ENCODE measurements at regions not wholly inside any gene's neighbourhood (a gene's known extent, or its start where the extent isn't known, plus 50 kb on each side); places are given as distances from the start of the nearest gene placed in this dataset.

- Mint-ChIP-seq H3K36me3 (ENCODE audit: insufficient read depth) (peaks cover 3% of the 10 kb centered on the region), H3K4me3 (no peak overlapping the region), H3K9me3 (no peaks in the 10 kb centered on the region), H3K27ac (no peak overlapping the region), H3K27me3 (no peaks in the 10 kb centered on the region), H3K4me1 (ENCODE audit: low read depth in 2 of 2) (no peaks in the 10 kb centered on the region)
- ATAC-seq (replicated peaks) (no peak), DNase-seq (no peak)
Observed at GRCh38 chr21:16353764-16354163, 624.0 kb downstream of the USP25 start.

GRCh38 chr21:16357994-16358393, 628.2 kb downstream of the USP25 start:
- no peaks in the 10 kb centered on the region for H3K27me3 Mint-ChIP-seq
- H3K4me3 Mint-ChIP-seq, result no peak overlapping the region
- peaks cover 3% of the 10 kb centered on the region for H3K36me3 Mint-ChIP-seq (ENCODE audit: insufficient read depth)
- no peaks in the 10 kb centered on the region for H3K9me3 Mint-ChIP-seq
- H3K27ac Mint-ChIP-seq, result no peak overlapping the region
- H3K4me1 Mint-ChIP-seq (ENCODE audit: low read depth in 2 of 2), result no peaks in the 10 kb centered on the region
- no peak for ATAC-seq (replicated peaks)
- DNase-seq, result no peak

- H3K27me3 Mint-ChIP-seq, result no peaks in the 10 kb centered on the region
- no peak overlapping the region for H3K4me3 Mint-ChIP-seq
- peaks cover 3% of the 10 kb centered on the region for H3K36me3 Mint-ChIP-seq (ENCODE audit: insufficient read depth)
- ATAC-seq (replicated peaks) (no peak), DNase-seq (no peak)
- no peaks in the 10 kb centered on the region for H3K4me1 Mint-ChIP-seq (ENCODE audit: low read depth in 2 of 2)
- H3K27ac Mint-ChIP-seq, result no peak overlapping the region
- H3K9me3 Mint-ChIP-seq, result no peaks in the 10 kb centered on the region
Observed at GRCh38 chr21:16358784-16359183, 629.0 kb downstream of the USP25 start.

DNA sequence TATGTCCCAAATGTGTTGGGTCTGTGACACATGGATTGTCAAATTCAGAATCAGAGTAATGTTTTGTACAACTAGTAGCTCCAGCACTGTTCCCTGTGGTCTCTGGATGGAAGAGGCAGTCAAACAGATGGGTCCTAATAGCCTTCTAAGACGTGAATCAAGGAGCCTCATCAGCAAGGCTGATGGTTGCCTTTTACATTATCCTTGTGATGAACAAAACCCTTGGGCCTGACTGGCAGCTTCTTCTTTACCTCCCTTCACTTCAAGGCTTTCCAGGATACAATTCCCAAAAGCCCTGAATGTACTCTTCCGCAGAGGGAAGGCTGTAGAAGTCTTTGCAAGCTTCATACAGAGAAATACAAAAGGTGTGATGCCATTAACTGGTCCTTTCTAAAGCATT, 633.3 kb downstream of the USP25 start:
- no peak for DNase-seq
- H3K9me3 Mint-ChIP-seq, result peaks cover 0 to 1% of the 10 kb centered on the region in 2 donors
- no peak for ATAC-seq (replicated peaks)
- no peaks in the 10 kb centered on the region for H3K4me1 Mint-ChIP-seq (ENCODE audit: low read depth in 2 of 2)
- H3K27me3 Mint-ChIP-seq, result no peaks in the 10 kb centered on the region
- no peaks in the 10 kb centered on the region for H3K36me3 Mint-ChIP-seq (ENCODE audit: insufficient read depth)
- H3K27ac Mint-ChIP-seq, result no peak overlapping the region
- no peak overlapping the region for H3K4me3 Mint-ChIP-seq

GRCh38 chr21:16363518-16363917, 633.7 kb downstream of the USP25 start:
- no peak for ATAC-seq (replicated peaks)
- Mint-ChIP-seq H3K27ac (no peak overlapping the region), H3K27me3 (no peaks in the 10 kb centered on the region), H3K9me3 (peaks cover 0 to 1% of the 10 kb centered on the region in 2 donors), H3K4me3 (no peak overlapping the region), H3K36me3 (ENCODE audit: insufficient read depth) (no peaks in the 10 kb centered on the region), H3K4me1 (ENCODE audit: low read depth in 2 of 2) (no peaks in the 10 kb centered on the region)
- no peak for DNase-seq

DNA sequence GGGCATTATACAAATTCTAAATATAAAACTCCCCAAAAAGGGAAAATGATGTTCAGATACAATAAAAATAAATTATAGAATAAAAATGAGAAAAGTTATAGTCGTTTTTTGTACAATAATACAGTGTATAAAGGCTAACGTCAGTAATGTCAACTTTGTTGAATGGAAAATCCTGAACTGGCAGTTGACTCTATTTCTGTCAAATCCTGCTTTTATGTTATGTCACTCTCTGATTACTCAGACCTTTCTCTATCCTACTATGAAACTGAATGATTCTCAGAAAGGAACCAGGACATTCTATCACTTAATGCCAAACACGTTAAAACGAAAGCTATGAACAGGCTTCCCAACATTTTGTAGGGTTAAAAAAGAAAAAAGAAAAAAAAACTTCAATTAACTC, 636.4 kb downstream of the USP25 start:
- H3K27ac Mint-ChIP-seq, result no peak overlapping the region
- H3K9me3 Mint-ChIP-seq, result peaks cover 3 to 7% of the 10 kb centered on the region in 2 donors
- no peaks in the 10 kb centered on the region for H3K4me1 Mint-ChIP-seq (ENCODE audit: low read depth in 2 of 2)
- H3K27me3 Mint-ChIP-seq, result no peaks in the 10 kb centered on the region
- no peak overlapping the region for H3K4me3 Mint-ChIP-seq
- no peak for ATAC-seq (replicated peaks)
- H3K36me3 Mint-ChIP-seq (ENCODE audit: insufficient read depth), result no peaks in the 10 kb centered on the region
- DNase-seq, result no peak

DNA sequence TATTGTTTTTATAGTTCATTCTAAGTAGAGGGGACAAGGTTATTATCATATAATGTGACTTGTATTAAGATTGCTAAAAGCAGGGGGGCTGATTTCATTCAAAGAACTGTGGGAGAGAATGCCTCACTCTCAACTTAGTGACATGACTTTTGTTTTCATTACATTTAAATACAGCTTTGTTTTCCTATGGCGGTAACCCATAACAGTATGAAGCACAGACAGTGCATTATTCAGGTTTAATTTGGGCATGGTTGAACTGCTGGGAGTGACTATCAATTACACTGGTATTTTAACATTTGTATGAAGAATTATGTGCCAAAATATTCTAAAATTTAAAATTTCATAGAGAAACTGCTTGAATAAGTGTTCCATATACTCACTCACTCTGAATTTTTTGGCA, 637.3 kb downstream of the USP25 start:
- DNase-seq, result no peak
- no peak for ATAC-seq (replicated peaks)
- H3K27ac Mint-ChIP-seq, result no peak overlapping the region

GRCh38 chr21:16370186-16370585, 640.4 kb downstream of the USP25 start:
- H3K27me3 Mint-ChIP-seq, result no peaks in the 10 kb centered on the region
- no peaks in the 10 kb centered on the region for H3K36me3 Mint-ChIP-seq (ENCODE audit: insufficient read depth)
- no peak for DNase-seq
- no peak overlapping the region for H3K27ac Mint-ChIP-seq
- no peak for ATAC-seq (replicated peaks)
- peaks cover 3 to 7% of the 10 kb centered on the region in 2 donors for H3K9me3 Mint-ChIP-seq
- H3K4me1 Mint-ChIP-seq (ENCODE audit: low read depth in 2 of 2), result no peaks in the 10 kb centered on the region
- H3K4me3 Mint-ChIP-seq, result no peak overlapping the region

More for the DNA sequence above, 637.3 kb downstream of the USP25 start:
- H3K36me3 Mint-ChIP-seq (ENCODE audit: insufficient read depth), result no peaks in the 10 kb centered on the region
- H3K9me3 Mint-ChIP-seq, result peaks cover 3 to 7% of the 10 kb centered on the region in 2 donors
- H3K4me1 Mint-ChIP-seq (ENCODE audit: low read depth in 2 of 2), result no peaks in the 10 kb centered on the region
- no peaks in the 10 kb centered on the region for H3K27me3 Mint-ChIP-seq
- H3K4me3 Mint-ChIP-seq, result no peak overlapping the region

- H3K4me1 Mint-ChIP-seq (ENCODE audit: low read depth in 2 of 2), result no peaks in the 10 kb centered on the region
- H3K4me3 Mint-ChIP-seq, result no peak overlapping the region
- H3K27me3 Mint-ChIP-seq, result no peaks in the 10 kb centered on the region
- H3K36me3 Mint-ChIP-seq (ENCODE audit: insufficient read depth), result no peaks in the 10 kb centered on the region
- ATAC-seq (replicated peaks) (no peak), DNase-seq (no peak)
- peaks cover 3 to 14% of the 10 kb centered on the region in 2 donors for H3K9me3 Mint-ChIP-seq
- no peak overlapping the region for H3K27ac Mint-ChIP-seq
Observed at GRCh38 chr21:16372586-16372985, 642.8 kb downstream of the USP25 start.

DNA sequence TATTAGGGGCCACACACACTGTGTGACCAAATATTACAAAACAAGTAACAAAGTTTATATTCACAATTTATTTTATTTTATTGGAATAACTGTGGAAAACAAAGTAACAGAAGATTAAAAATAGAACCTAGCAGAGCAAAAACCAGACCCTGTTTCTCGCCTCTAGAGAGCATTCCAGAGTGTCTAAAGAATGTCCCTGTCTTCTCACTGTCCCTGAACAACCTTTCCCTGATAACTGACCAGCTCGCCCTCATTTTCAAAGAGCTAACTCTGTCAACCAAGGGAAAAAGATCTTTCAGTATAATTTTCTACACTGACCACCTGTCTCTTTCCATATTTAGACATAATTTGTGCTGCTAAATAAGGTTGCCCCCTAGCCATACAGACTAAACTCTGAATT, 646.9 kb downstream of the USP25 start:
- Mint-ChIP-seq H3K36me3 (ENCODE audit: insufficient read depth) (no peaks in the 10 kb centered on the region), H3K4me3 (no peak overlapping the region), H3K27ac (no peak overlapping the region), H3K4me1 (ENCODE audit: low read depth in 2 of 2) (no peaks in the 10 kb centered on the region), H3K27me3 (no peaks in the 10 kb centered on the region), H3K9me3 (peaks cover 1 to 10% of the 10 kb centered on the region in 2 donors)
- no peak for ATAC-seq (replicated peaks)
- no peak for DNase-seq

DNA sequence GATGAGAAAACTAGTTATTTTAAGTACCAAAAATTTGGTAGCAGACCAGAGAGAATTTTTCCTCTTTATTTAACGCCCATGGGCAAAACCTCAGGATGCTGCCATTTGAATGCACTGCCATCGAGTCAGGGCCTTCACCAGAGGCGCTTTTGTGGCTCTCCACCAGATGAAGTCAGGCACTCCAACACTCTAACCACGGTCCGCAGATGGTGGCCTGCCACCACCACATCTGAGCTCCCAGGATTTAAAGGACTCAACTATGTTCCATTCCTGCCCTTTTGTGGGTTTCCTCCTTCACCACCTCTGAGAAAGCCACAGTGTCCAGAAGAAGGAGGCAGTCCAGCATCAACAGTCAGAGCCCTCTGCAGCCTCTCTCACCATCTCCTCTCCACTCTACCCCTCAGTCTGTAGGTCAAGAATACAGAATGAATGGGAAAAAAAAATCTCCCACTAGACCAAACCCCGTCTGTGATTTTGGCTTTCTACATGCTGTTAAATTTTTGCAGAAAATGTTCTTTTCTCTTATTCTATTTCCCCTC, 647.4 kb downstream of the USP25 start:
- H3K4me3 Mint-ChIP-seq, result no peak overlapping the region
- peaks cover 1 to 10% of the 10 kb centered on the region in 2 donors for H3K9me3 Mint-ChIP-seq
- no peaks in the 10 kb centered on the region for H3K27me3 Mint-ChIP-seq
- ATAC-seq (replicated peaks) (no peak), DNase-seq (no peak)
- H3K4me1 Mint-ChIP-seq (ENCODE audit: low read depth in 2 of 2), result no peaks in the 10 kb centered on the region
- H3K36me3 Mint-ChIP-seq (ENCODE audit: insufficient read depth), result no peaks in the 10 kb centered on the region
- no peak overlapping the region for H3K27ac Mint-ChIP-seq

DNA sequence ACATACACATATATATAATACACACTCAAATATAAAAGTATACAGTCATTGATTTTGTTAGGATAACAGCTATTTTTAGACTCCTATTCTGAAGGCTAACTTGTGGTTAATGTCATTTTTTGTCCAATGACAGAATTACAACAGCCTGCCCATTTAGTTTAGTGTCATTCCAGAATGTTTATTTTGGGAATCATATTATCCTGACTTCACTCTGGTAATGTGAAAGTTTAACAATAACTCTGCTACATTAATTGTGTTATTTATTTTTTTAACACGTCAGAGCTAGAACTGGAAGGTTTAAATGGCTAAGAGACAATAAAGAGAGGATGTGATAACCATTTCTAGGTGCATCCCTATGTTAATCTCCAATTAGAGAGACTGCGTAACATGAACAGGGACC, 648.1 kb downstream of the USP25 start:
- no peaks in the 10 kb centered on the region for H3K4me1 Mint-ChIP-seq (ENCODE audit: low read depth in 2 of 2)
- DNase-seq (no peak), ATAC-seq (replicated peaks) (no peak)
- no peaks in the 10 kb centered on the region for H3K36me3 Mint-ChIP-seq (ENCODE audit: insufficient read depth)
- H3K27ac Mint-ChIP-seq, result no peak overlapping the region
- H3K9me3 Mint-ChIP-seq, result peaks cover under 1 to 10% of the 10 kb centered on the region in 2 donors
- no peaks in the 10 kb centered on the region for H3K27me3 Mint-ChIP-seq
- no peak overlapping the region for H3K4me3 Mint-ChIP-seq

DNA sequence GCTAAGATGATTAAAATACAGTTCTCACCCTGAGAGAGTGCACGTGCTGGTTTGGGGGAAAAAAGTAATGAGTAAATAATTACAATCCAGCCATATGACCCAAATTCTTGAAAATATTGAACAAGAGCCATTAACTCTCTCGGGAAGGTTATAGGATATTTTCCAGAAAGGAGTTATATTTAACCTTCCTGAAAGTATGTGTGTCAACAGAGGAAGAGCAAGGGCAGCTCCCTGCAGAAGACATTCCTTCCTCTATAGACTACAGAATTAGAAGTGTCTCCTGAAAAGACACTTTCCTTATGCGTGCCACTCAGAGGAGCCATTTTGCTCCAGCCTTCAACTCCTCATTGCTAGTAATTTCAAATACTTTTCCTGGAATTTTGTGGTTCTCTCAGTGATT, 648.7 kb downstream of the USP25 start:
- DNase-seq (no peak), ATAC-seq (replicated peaks) (no peak)
- Mint-ChIP-seq H3K27ac (no peak overlapping the region), H3K36me3 (ENCODE audit: insufficient read depth) (no peaks in the 10 kb centered on the region), H3K27me3 (no peaks in the 10 kb centered on the region), H3K9me3 (peaks cover 0 to 10% of the 10 kb centered on the region in 2 donors), H3K4me1 (ENCODE audit: low read depth in 2 of 2) (no peaks in the 10 kb centered on the region), H3K4me3 (no peak overlapping the region)

GRCh38 chr21:16388291-16388690, 658.5 kb downstream of the USP25 start:
- H3K36me3 Mint-ChIP-seq (ENCODE audit: insufficient read depth), result no peaks in the 10 kb centered on the region
- no peak for ATAC-seq (replicated peaks)

More at GRCh38 chr21:16388291-16388690, 658.5 kb downstream of the USP25 start:
- H3K9me3 Mint-ChIP-seq, result peaks cover 6 to 29% of the 10 kb centered on the region in 2 donors
- no peaks in the 10 kb centered on the region for H3K4me1 Mint-ChIP-seq (ENCODE audit: low read depth in 2 of 2)
- H3K27ac Mint-ChIP-seq, result no peak overlapping the region
- no peaks in the 10 kb centered on the region for H3K27me3 Mint-ChIP-seq
- no peak overlapping the region for H3K4me3 Mint-ChIP-seq
- no peak for DNase-seq

Data from effector memory CD8-positive, alpha-beta T cell (primary cell).